NCI-H1048 (cell line): ENCODE measurements at regions not wholly inside any gene's neighbourhood (a gene's known extent, or its start where the extent isn't known, plus 50 kb on each side); places are given as distances from the start of the nearest gene placed in this dataset.

Experiments
- DNase-seq: peaks from one replicate; lab custom pipeline; 2025; lab: John Stamatoyannopoulos, UW

DNA sequence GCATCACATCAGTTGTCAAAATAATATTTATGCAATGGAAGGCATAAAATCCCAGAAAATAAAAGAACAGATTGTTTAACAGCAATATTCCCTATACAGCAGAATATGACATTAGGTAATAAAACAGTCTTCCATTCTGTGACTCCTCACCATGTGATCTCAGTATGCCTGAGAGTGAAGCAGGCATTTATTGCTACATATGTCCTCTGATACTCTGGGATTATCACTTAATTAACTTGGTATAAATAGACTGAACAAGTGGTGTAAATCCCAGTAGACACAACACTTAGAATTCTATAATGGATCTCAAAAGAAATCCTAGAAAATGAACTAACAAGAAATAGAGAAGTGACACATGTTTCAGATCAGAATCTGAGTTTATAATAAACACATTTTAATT, 841.3 kb downstream of the PDHA2 start:
- no peak for DNase-seq

DNA sequence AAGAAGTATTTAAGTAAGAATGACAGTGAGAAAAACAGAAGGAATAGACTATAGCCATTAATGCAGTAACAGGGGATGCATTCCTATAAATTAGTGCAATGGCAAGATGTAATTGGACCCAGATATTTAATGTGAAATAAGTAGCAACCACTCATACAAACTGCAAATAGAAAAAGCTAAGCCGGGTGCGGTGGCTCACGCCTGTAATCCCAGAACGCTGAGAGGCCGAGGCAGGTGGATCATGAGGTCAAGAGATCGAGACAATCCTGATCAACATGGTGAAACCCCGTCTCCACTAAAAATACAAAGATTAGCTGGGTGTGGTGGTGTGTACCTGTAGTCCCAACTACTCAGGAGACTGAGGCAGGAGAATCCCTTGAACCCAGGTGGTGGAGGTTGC, 845.8 kb downstream of the PDHA2 start:
- DNase-seq, result no peak

GRCh38 chr4:96691521-96691920, 851.6 kb downstream of the PDHA2 start:
- no peak for DNase-seq

DNA sequence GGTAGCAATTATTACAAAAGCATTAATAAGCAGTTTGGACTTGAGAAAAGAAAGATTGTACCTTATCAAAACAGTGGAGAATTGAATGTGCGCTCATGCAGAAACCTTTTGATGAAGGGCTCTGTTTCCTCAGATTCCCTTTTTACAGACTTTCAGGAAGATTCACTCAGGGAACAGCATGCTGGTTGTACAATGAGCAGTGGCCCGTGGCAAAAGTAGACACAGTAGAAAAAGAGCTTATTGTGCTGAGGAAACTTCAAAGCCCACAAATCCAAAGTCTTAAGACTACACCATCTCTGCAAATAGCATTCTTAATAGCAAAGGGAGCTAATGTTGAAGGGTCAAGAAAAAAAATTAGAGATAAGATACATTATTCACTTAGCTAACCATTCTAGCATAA, 858.9 kb downstream of the PDHA2 start:
- no peak for DNase-seq

DNA sequence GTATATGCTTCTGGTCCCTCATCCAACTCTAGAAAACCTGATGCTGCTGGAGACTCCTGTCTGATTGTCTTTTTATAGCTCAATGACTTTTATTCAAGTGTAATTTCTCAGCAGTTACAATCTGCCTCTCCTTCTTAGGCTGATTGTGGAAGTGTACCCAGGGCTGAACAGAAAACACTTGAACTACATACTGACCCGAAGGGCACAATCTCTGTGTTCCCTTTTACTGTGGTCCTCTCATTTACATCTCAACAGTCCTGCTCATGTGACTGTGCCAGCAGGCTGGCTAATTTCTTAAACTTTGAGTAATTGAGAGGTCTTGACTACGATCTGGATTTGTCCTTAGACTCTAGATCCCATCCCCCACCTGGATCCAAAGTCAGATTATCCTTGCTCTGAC, 863.4 kb downstream of the PDHA2 start:
- no peak for DNase-seq

- no peak for DNase-seq
These were observed 868.9 kb downstream of the PDHA2 start for GRCh38 chr4:96708766-96709165.

DNA sequence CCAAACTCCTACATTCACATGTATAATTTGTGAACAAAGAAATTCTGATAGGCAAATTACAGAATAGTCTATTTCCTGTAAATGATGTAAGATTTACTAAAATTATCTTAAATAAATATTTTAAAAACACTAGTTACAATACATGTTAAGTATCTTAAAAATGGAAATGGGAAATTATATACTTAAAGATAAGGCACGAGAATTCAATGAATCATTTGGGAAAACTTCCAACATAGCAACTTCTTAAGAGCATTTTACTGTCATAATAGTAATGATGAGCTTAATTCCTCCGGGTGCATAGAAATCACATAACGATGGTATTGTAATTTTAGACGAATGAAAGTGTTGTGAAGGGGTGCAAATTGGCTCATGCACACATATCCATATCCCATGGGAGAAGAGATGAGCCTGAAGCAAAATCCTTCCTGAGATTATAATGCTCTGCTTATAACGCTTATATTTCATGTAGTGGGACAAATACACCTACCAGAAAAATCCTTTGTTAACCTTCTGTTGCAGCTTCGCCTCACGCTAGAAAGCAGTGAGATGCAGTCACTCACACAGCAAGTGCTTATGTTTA, 873.5 kb downstream of the PDHA2 start:
- DNase-seq, result no peak

- DNase-seq, result no peak
These were observed 889.7 kb downstream of the PDHA2 start for GRCh38 chr4:96729641-96730040.

DNA sequence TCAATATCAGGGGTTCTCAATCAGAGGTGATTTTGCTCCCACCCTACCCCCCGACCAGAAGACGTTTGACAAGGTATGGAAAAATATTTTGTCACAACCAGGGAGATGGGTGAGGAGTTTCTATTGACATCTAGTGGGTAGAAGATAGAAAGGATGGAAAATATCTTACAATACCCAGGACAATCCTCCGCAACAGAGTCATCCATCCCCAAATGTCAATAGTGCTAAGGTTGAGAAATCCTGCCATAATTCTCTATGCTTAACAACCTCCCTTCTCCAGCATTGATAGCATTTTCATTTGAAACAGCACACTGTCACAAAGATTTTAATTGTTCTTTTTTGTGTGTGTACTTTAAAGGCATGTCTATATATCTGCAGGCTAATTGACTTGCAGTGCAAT, 890.5 kb downstream of the PDHA2 start:
- DNase-seq, result no peak

DNA sequence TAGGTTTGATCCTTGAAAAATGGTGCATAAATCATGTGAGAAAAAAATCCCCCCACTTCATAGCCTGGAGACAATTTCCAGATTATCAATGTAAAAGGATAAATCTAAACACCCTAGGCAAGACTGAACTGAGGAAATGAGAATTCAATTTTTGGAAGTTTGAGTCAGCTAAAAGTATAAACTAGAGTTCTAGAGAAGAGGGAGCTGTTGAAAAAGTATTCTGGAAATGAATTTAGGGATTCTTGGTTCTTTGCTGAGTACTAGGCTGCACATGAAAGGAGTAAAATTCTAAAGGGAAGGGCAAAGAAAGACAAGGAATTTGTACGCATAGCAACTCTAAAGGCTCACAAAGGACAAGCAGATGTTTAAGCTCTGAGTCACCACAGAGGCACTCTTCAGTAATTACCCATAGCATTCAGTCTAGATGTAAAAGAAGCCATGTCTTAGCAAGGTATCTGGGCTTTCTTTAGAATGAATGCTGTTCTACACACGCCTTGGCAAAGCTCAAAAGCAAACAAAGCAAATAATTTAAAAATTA, 896.5 kb downstream of the PDHA2 start:
- DNase-seq, result no peak

DNA sequence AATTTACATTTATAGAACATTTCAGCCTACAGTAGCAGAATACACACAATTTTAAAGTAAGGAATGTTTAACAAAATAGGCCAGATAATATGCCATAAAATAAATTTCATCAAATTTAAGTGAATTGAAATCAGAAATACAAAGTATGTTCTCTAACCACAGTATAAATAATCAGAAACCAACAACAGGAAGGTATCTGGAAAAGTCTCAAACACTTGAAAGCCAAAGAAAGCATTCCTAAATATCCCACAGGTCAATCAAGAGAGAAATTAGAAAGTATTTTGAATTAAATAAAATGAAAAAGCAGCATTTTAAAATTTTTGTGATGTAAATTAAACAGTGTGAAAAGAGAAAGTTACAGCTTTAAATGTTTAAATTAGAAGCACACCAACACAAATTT, 899.2 kb downstream of the PDHA2 start:
- DNase-seq, result no peak

DNA sequence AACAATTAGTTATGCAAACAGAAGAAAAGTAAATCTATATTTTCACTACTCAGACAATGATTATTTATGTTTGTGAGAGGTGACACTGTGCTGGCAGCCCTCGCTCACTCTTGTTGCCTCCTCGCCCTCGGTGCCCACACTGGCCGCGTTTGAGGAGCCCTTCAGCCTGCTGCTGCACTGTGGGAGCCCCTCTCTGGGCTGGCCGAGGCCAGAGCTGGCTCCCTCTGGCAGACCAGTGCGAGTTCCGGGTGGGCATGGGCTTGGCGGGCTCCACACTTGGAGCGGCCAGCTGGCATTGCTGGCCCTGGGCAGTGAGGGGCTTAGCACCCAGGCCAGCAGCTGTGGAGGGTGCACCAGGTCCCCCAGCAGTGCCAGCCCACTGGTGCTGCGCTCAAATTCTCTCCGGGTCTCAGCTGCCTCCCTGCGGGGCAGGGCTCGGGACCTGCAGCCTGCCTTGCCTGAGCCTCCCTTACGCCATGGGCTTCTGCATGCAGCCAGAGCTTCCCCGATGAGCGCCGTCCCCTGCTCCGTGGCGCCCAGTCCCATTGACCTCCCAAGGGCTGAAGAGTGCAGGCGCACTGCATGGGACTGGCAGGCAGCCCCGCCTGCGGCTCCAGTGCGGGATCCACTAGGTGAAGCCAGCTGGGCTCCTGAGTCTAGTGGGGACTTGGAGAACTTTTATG, 902.6 kb downstream of the PDHA2 start:
- no peak for DNase-seq

DNA sequence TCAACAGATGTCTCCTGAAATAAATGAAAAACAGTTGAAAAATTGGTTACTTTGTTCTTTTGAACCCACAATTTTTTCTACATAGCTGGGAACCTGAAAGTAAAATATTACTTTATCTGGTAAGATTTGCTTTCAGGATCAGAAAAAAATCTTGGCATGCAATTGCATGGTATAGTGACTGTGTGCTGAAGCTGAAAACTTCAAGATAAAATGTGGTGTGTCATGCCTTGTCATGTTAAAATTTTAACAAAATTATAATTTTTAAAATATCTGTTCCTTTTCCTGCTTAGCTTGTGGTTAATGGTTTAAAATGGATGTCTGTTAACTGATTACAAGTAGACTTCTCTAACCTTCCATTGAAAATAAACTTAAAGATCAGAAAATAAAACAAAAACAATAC, 904.8 kb downstream of the PDHA2 start:
- DNase-seq, result no peak

- no peak for DNase-seq
These were observed 913.3 kb downstream of the PDHA2 start for GRCh38 chr4:96753216-96753615.

GRCh38 chr4:96755569-96756484, 915.9 kb downstream of the PDHA2 start:
- no peak for DNase-seq

DNA sequence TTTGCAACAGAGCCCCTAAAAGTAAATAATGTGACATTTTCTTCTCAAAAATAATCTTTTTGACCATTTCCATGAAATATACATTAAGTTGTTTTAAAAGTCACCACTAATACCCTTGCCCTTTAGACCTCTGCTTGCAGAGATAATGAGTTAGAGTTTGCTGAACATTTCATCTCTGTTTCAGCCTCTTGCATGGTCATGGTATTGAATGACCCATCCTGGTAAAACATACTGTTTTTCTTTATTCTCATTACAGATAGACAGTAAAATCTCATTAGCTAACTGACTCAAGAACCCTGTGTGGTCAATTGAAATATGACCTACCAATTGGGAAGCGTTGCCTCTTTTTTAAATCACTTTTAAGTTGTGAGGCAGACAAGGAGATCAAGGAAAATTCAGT, 916.7 kb downstream of the PDHA2 start:
- no peak for DNase-seq

GRCh38 chr4:96763546-96763945, 923.7 kb downstream of the PDHA2 start:
- no peak for DNase-seq

GRCh38 chr4:96766359-96766758, 926.5 kb downstream of the PDHA2 start:
- no peak for DNase-seq

GRCh38 chr4:96767815-96768480, 928.1 kb downstream of the PDHA2 start:
- DNase-seq, result no peak

GRCh38 chr4:96775501-96775900, 935.6 kb downstream of the PDHA2 start:
- DNase-seq, result no peak

- no peak for DNase-seq
These were observed 937.1 kb downstream of the PDHA2 start for GRCh38 chr4:96776920-96777527.

GRCh38 chr4:96784336-96784735, 944.4 kb downstream of the PDHA2 start:
- DNase-seq, result no peak
